Stimulated activated CD8-positive, alpha-beta memory T cell treated with anti-CD3 and anti-CD28 coated beads, Interleukin-4, amount 100 ng/mL, for 1 hour (primary cell): ENCODE measurements at regions not wholly inside any gene's neighbourhood (a gene's known extent, or its start where the extent isn't known, plus 50 kb on each side); places are given as distances from the start of the nearest gene placed in this dataset.

ENCODE experiments used
- DNase-seq, 2 donors: peaks; one replicate each; pipeline ENCODE4 v3.0.0-alpha.2; 2020; ENCODE audit warnings: low read depth in 2 of 2, low spot score in 1 of 2

DNA sequence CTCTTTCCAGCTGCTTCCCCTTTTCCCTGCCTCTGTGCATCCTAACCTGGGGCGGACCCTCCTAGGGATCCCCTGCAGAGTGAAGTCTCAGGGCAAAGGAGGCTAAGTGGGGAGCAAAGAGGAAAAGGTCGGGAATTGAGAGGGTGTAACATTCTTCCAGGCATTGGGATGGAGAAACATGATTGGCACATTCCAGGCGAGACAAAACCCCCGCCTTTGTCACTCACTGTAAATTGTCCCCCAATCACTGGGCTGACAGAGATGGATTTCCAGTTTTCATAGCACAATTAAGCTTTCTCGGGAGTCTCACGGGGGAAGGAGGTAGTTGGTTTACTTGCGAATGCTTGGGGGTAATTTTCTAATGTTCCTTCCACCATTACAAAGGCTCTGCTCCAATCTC lies 74.9 kb downstream of the MIAT start:
- no peak for DNase-seq

GRCh38 chr22:26734339-26735018 lies 77.1 kb downstream of the MIAT start:
- DNase-seq: no peak

DNA sequence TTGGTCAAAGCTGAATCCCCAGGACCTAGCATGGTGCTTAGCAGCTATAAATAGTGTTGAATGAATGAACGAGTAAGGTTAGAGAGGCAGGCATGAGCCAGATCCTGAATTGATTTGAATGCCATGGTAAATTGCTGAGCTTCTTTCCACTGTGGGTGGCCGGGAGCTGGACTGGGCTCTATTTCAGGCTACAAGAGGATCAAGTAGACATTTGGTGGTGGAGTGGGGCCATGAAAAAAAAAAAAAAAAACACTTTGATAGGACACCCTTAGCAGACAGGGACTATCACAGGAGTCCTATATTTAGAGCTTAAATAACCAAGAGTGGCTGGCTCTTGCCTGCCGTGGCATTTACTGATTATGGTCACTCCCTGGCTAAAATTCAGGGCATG lies 77.6 kb downstream of the MIAT start:
- no peak for DNase-seq

GRCh38 chr22:26737262-26737661 lies 79.9 kb downstream of the MIAT start:
- DNase-seq: no peak

DNA sequence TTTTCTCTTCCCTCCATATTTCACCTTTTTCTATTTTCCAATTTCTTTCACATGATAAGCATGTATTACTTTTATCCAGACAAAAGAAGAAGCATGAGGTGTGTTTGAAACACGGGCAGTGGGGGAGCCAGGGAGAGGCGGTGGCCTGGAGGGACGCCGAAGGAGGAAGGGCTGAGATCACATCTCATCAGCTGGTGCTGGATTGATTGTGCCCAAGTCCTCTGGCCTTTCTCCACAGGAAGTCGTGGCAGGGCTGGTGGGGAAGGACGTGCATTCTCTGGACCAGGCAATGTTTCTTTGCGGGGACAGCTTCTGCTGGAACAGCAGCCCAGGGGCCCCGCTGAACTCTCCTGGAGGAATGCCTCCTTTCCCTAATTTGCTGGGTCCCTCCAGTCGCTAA lies 82.9 kb downstream of the MIAT start:
- no peak for DNase-seq

DNA sequence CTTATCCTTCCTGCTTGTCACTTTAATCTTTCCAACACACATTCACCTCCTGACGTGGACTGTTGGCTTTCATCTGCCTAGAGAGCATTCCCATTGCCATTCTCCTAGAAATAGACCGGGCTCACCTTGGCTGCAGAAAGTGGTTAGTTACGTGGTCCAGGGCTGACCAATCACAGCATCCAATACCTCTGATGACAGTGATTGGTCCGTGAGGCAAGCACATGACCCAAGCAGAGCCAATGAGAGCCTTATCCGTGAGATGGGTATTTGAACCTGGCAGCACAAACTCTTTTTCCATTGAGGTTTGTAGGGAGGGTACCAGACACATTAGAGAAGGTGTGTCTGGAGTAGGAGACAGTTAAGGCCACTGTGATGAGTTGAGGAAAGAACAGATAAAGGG lies 85.8 kb downstream of the MIAT start:
- DNase-seq: no peak

DNA sequence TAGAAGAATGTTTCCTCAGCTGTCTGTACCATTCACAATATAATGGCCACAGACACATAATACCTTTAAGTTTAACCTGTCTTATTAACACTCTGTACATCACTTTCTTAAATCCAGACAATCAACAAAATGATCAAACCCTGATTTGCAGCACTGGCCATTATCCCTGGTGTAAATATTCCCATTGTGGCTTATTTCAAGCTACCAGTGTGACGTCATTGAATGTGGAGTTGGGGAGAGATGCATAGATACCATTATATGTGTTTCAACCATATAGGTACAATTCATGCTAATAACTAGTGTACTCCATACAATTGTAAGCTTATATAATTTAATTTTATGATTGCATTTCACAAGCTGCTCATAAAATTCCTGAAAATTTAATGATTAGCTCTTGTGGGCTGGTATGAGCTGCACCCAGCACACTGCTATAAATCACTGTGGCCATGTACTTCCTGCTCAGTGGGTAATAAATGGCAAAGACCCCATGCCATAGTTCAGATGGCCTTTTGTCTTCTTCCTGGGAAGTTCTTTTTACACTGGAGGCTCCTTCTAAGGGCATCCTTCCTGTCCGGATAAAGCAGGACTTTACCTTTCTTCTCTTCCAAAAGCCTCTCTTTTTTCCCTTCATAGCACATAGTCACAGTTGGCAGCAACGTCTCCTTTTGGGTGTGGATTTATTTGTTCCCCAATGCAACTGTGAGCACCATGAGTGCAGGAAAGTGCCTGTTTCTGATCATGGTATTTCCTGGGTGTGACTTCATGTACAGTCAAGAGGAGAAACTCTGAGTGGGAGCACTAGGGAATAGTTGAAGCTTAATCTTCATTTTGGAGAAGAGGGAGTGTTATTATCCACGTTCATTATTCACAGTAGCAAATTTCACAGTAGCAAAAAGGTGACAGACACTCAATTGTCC lies 87.8 kb downstream of the MIAT start:
- DNase-seq: no peak

- no peak for DNase-seq
Observed at GRCh38 chr22:26746311-26746710, 88.9 kb downstream of the MIAT start.

- no peak for DNase-seq
Observed at GRCh38 chr22:26748845-26749244, 91.5 kb downstream of the MIAT start.

DNA sequence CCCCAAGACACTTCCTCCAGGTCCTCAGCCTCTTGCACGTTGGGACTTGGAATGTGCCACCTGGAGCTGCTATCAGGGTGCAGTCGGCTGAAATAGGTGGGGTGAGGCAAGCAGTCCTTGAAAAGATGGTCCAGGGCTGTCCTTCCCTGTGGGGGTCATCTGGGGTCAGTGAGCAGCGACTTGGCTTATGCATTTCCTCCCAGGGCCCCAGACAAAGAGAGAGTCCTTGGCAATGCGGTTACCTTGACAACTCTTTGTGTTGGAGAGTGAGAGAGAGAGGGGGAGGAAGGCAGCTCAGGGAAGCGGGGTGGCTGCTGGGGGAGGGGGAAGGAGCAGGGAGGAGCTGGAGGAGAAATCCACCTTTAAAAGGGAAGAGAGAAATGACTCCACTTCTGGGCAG lies 93.8 kb downstream of the MIAT start:
- no peak for DNase-seq

DNA sequence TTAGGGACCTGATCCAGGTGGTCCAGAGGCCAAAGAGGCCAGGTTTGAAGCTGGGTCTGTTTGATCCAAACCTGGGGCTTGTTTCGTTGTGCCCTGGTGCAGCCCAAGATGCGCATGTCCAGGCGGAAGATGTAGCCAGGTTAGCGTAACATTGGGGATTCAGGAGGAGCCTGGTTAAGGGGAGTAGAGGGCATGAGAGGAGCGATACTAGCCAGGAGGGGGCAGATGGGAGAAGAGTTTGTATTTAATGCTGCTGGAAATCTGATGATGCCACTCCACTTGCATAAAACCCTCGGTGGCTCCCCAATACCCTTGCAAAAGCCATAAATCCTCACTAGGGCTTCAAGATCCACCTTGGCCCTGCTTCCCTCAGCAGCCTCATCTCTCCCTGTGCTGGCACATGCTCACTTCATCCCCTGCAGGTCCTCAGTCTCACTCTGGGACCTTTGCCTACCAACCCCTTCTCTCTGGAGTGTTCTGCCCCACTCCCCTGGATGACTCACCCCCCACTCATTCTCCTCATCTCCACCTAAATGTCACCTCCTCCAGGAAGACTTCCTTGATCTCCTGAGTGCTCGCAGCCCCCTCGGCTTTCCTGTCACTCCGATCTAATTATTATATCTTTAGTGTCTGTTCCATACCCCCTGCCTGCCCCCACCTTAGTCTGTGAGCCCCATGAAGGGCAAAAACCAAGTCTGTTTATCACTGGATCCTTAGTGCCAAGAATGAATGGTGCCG lies 95.9 kb downstream of the MIAT start:
- DNase-seq: no peak

- DNase-seq: peak in 1 of 2 donors; percentile 3
Observed at GRCh38 chr22:26756675-26757293, 99.4 kb downstream of the MIAT start.

GRCh38 chr22:26757496-26757895 lies 100.1 kb downstream of the MIAT start:
- DNase-seq: no peak

DNA sequence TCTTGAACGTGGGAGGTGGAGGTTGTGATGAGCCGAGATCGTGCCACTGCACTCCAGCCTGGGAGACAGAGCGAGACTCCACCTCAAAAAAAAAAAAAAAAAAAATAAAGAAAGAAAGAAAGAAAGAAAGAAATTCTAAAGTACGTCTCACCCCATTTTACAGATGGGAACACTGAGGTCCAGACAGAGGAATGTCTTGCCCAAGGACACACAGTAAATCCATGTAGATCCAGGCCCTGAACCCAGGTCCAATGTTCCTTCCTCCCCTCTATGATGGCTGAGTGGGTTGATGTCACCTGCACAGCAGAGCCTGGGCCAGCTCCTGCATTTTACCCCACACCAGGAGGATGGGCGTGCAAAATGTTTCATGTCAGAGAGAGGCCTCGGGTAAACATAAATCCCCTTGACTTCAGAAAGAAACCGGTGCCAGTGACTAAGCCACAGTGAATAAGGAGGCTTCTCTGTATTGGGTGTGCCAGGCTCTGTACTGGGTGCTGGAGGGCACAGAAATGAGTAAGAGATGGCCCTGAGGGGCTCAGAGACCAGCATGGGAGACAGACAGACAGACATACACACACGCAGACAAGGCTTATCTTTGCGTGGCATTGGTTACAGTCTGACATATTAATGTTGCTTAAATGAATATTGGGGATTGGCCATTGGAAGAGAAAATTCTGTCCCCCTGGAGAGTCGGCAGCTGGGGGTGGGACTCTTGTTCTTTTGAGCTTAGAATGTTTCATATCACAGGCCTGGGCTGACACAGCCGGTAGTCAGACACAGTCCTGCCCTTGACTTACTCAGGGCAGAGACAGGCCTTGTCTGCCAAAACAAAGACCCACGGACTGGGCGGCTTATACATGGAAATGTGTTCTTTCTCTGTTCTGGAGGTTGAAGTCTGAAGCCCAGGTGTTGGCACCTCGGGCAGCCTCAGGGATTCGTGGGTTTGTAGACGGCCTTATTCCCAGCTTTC lies 105.4 kb downstream of the MIAT start:
- no peak for DNase-seq

DNA sequence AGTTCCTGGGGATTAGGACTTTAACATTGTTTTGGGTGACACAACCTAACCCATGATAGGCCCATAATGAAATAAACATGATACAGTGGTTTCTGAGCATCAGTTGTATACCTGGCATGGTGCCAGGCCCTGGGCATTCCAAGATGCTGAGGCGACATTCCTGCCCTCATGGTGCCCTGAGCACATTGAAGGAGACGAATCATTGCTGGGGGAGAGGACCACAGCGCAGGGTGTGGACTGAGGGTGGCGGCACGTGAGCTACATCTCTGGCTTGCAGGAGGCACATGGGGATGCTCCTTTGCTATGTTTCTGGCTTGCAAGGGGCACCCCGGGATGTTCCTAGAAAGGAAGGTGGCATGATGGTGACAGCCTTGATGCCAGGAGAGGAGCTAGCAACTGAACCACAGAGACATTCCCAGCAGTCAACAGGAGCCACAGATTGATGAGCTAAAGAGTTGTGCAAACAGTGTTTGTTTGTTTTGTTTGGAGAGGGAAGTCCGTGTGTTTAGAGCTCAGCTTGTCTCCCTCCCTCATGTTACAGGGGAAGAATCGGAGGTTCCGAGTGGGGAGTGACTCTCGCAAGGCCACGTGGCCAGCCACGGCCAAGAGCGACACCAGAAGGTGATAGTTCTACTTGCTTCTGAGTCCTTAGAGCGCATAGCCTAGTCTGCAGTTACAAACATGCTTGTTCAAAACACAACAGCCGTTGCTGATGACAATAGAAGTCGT lies 106.4 kb downstream of the MIAT start:
- no peak for DNase-seq

DNA sequence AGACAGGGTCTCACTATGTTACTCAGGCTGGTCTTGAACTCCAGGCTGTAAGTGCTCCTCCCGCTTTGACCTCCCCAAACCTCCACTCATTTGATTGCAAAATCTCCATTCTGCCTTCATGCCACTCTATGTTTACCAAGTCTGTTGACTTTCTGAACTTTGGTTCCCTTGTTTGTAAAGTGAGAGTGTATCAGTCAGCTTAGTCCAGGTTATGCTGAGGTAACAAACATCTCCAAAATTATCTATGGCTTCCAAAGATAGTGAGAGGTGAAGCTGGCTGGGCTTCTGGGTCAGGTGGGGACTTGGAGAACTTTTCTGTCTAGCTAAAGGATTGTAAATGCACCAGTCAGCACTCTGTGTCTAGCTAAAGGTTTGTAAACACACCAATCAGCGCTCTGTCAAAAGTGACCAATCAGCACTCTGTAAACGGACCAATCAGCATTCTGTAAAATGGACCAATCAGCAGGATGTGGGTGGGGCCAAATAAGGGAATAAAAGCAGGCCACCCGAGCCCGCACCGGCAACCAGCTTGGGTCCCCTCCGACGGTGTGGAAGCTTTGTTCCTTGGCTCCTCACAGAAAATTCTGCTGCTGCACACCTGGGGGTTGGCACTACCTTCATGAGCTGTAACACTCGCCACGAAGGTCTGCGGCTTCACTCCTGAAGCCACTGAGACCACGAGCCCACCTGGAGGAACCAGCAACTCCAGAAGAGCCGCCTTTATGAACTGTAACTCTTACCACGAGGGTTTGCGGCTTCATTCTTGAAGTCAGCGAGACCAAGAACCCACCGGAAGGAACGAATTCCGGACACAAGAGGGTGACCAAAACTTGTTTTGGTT lies 109.3 kb downstream of the MIAT start:
- DNase-seq: no peak

DNA sequence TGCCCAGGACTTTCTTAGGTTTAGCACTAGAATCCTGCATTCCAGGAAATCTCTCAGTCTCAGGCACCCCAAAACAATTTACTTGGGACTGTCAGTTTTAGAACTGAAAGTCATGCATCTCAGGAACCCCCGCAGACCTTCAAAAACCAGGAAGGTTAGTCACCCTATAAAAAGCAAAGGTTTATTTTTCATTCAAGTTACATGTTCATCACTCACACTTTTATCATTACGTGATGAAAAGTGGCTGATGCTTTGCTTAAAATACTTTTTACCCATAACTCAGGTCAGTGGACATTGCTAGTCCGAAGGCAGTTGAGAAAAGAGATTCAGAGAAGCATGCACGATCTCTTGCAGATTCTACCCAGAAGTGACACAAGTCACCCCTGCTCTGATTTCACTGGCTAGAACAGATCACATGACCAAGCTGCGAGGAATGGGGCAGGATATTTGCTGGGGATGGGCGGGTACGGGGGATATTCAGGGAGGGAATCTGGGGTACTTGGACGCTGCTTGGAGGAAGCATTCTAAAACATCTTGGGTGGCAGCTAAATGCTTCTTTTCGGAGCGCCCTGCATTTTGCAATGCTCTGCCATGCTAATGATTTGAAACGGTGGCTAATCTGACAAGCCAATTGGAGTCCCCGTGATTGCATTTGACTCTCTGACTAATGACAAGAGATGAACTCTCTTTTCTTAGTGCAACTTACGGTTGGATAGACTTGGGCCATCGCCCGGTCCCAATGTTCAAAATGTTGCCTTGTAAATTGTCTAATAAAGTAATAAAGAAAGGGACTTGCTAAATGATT lies 110.2 kb downstream of the MIAT start:
- no peak for DNase-seq

GRCh38 chr22:26768156-26768515 lies 110.7 kb downstream of the MIAT start:
- DNase-seq: no peak
